ENCODE measurements at regions not wholly inside any gene's neighbourhood (a gene's known extent, or its start where the extent isn't known, plus 50 kb on each side); places are given as distances from the start of the nearest gene placed in this dataset.

DNA sequence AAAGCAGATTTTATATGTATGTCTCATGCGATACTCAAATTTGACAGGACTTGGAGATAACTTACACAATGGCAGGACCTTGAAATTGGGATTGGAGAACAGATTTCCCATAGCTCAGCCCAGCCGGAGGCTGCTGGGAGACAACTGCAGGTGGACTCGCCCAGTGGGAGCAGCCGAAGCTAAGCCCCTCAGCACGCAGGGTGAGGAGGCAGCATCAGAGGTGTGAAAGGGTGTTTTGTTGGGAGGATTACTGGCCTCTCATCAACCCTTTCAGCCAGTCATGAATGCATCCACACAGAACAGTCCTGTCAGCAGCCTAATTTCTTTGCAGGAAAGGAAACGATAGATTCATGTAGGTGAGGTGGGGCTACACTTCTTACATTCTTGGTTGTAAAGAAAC lies 110.4 kb upstream of the DYNAP start:
- no peak for TF ChIP-seq YY1 (IDR thresholded peaks at IDR 0.05)
- TF ChIP-seq, protein P1, sequence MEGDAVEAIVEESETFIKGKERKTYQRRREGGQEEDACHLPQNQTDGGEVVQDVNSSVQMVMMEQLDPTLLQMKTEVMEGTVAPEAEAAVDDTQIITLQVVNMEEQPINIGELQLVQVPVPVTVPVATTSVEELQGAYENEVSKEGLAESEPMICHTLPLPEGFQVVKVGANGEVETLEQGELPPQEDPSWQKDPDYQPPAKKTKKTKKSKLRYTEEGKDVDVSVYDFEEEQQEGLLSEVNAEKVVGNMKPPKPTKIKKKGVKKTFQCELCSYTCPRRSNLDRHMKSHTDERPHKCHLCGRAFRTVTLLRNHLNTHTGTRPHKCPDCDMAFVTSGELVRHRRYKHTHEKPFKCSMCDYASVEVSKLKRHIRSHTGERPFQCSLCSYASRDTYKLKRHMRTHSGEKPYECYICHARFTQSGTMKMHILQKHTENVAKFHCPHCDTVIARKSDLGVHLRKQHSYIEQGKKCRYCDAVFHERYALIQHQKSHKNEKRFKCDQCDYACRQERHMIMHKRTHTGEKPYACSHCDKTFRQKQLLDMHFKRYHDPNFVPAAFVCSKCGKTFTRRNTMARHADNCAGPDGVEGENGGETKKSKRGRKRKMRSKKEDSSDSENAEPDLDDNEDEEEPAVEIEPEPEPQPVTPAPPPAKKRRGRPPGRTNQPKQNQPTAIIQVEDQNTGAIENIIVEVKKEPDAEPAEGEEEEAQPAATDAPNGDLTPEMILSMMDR (IDR thresholded peaks at IDR 0.05; ENCODE audit: low read depth, low read length, missing input control), result no peak
- TF ChIP-seq, protein P2, sequence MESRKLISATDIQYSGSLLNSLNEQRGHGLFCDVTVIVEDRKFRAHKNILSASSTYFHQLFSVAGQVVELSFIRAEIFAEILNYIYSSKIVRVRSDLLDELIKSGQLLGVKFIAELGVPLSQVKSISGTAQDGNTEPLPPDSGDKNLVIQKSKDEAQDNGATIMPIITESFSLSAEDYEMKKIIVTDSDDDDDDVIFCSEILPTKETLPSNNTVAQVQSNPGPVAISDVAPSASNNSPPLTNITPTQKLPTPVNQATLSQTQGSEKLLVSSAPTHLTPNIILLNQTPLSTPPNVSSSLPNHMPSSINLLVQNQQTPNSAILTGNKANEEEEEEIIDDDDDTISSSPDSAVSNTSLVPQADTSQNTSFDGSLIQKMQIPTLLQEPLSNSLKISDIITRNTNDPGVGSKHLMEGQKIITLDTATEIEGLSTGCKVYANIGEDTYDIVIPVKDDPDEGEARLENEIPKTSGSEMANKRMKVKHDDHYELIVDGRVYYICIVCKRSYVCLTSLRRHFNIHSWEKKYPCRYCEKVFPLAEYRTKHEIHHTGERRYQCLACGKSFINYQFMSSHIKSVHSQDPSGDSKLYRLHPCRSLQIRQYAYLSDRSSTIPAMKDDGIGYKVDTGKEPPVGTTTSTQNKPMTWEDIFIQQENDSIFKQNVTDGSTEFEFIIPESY (IDR thresholded peaks at IDR 0.05), result no peak
- TF ChIP-seq SP1 (IDR thresholded peaks at IDR 0.05), result no peak
- TF ChIP-seq, protein P3, sequence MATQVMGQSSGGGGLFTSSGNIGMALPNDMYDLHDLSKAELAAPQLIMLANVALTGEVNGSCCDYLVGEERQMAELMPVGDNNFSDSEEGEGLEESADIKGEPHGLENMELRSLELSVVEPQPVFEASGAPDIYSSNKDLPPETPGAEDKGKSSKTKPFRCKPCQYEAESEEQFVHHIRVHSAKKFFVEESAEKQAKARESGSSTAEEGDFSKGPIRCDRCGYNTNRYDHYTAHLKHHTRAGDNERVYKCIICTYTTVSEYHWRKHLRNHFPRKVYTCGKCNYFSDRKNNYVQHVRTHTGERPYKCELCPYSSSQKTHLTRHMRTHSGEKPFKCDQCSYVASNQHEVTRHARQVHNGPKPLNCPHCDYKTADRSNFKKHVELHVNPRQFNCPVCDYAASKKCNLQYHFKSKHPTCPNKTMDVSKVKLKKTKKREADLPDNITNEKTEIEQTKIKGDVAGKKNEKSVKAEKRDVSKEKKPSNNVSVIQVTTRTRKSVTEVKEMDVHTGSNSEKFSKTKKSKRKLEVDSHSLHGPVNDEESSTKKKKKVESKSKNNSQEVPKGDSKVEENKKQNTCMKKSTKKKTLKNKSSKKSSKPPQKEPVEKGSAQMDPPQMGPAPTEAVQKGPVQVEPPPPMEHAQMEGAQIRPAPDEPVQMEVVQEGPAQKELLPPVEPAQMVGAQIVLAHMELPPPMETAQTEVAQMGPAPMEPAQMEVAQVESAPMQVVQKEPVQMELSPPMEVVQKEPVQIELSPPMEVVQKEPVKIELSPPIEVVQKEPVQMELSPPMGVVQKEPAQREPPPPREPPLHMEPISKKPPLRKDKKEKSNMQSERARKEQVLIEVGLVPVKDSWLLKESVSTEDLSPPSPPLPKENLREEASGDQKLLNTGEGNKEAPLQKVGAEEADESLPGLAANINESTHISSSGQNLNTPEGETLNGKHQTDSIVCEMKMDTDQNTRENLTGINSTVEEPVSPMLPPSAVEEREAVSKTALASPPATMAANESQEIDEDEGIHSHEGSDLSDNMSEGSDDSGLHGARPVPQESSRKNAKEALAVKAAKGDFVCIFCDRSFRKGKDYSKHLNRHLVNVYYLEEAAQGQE (IDR thresholded peaks at IDR 0.05), result no peak
- no peak for TF ChIP-seq TAF1 (conservative IDR thresholded peaks at IDR 0.05)
- no peak for TF ChIP-seq JUND (IDR thresholded peaks at IDR 0.05)
- TF ChIP-seq, protein P4, sequence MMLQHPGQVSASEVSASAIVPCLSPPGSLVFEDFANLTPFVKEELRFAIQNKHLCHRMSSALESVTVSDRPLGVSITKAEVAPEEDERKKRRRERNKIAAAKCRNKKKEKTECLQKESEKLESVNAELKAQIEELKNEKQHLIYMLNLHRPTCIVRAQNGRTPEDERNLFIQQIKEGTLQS (IDR thresholded peaks at IDR 0.05), result no peak

Measured in liver (tissue), 3 donors.